Neural progenitor cell (in vitro differentiated cells): ENCODE measurements at regions not wholly inside any gene's neighbourhood (a gene's known extent, or its start where the extent isn't known, plus 50 kb on each side); places are given as distances from the start of the nearest gene placed in this dataset.

Source experiments
- DNase-seq: peaks from one replicate; pipeline ENCODE4 v3.0.0-alpha.2; 2016; ENCODE audit warnings: low spot score
- H2AFZ ChIP-seq: fragments of 200-600 bp; sonication (generic); replicated peaks from 2 replicates; pipeline ENCODE4 v1.6.1; 2016; ENCODE audit warnings: antibody characterized with exemption
- H3F3A ChIP-seq: fragments of 200-600 bp; sonication (generic); 2 replicates; pipeline ENCODE4 v1.6.1; 2016; ENCODE audit warnings: antibody characterized with exemption, low read depth
- H3K27ac ChIP-seq: fragments of 200-600 bp; sonication (generic); 2 replicates; pipeline ENCODE4 v1.5.1; 2016; ENCODE audit warnings: mild to moderate bottlenecking
- H3K27me3 ChIP-seq: fragments of 200-600 bp; sonication (generic); 2 replicates; pipeline ENCODE4 v1.6.1; 2016; ENCODE audit warnings: mild to moderate bottlenecking, moderate library complexity
- H3K36me3 ChIP-seq: fragments of 200-600 bp; sonication (generic); 2 replicates; pipeline ENCODE4 v1.5.1; 2016
- H3K4me1 ChIP-seq: fragments of 200-600 bp; sonication (generic); 2 replicates; pipeline ENCODE4 v1.6.1; 2016; ENCODE audit warnings: mixed run types
- H3K4me2 ChIP-seq: fragments of 200-600 bp; sonication (generic); 2 replicates; pipeline ENCODE4 v1.6.1; 2016
- H3K4me3 ChIP-seq: fragments of 200-600 bp; sonication (generic); 2 replicates; pipeline ENCODE4 v1.5.1; 2016
- H3K79me2 ChIP-seq: fragments of 200-600 bp; sonication (generic); 2 replicates; pipeline ENCODE4 v1.6.1; 2016; ENCODE audit warnings: low read depth
- H3K9ac ChIP-seq: fragments of 200-600 bp; sonication (generic); 2 replicates; pipeline ENCODE4 v1.6.1; 2016
- H3K9me3 ChIP-seq: fragments of 200-600 bp; sonication (generic); 2 replicates; pipeline ENCODE4 v1.5.1; 2016; ENCODE audit warnings: low read depth
- H4K20me1 ChIP-seq: fragments of 200-600 bp; sonication (generic); 2 replicates; pipeline ENCODE4 v1.6.1; 2016; ENCODE audit warnings: low read depth
- H3K27ac Mint-ChIP-seq: 3 replicates; pipeline ENCODE4 v1.8.0; 2021; ENCODE audit warnings: mixed read lengths
- H3K27me3 Mint-ChIP-seq: 2 replicates; pipeline ENCODE4 v1.8.0; 2022; ENCODE audit warnings: low read depth, mild to moderate bottlenecking, inconsistent platforms, moderate library complexity, mixed read lengths; ENCODE audit not compliant: insufficient read depth
- H3K36me3 Mint-ChIP-seq: 3 replicates; pipeline ENCODE4 v1.8.0; 2021; ENCODE audit warnings: mixed read lengths
- H3K4me1 Mint-ChIP-seq: 3 replicates; pipeline ENCODE4 v1.8.0; 2021; ENCODE audit warnings: mixed read lengths
- H3K4me3 Mint-ChIP-seq: 3 replicates; pipeline ENCODE4 v1.8.0; 2021; ENCODE audit warnings: mild to moderate bottlenecking, moderate library complexity, mixed read lengths
- H3K9me3 Mint-ChIP-seq: 3 replicates; pipeline ENCODE4 v1.8.0; 2020; ENCODE audit warnings: mixed read lengths
- EZH2 ChIP-seq: fragments of 200-600 bp; sonication (generic); IDR thresholded peaks from 2 replicates; pipeline ENCODE4 v1.6.1; 2017; ENCODE audit warnings: antibody characterized with exemption, mild to moderate bottlenecking, moderate library complexity
- EZH2phosphoT487 ChIP-seq: fragments of 200-600 bp; sonication (generic); IDR thresholded peaks from 2 replicates; pipeline ENCODE4 v1.6.1; 2017; ENCODE audit warnings: antibody characterized with exemption
- TF ChIP-seq, protein P1 (sequence below): fragments of 200-600 bp; sonication (generic); IDR thresholded peaks from 2 replicates; pipeline ENCODE4 v1.5.1; 2017; ENCODE audit warnings: antibody characterized with exemption, mild to moderate bottlenecking

DNA sequence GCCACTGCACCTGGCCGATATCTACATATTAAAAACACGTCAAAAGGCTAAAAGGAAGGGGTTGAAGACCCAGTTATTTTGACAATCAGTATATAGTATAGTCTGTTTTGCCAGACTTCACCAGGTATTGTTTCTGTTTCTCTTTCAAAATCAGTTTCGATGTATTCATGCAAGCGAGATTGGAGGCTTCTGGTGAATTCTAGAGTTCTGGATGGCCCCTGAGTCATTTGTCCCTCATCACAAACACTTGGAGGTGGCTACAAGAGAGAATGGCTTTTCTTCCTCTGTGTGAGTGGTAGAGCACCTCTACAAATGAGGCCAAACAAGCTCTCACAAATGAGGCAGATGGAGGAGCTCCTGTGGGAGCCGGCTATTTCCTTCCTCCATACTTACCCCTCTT, 68.6 kb upstream of the ADGRG2 start:
- H3K4me1 Mint-ChIP-seq, result peaks cover 15% of the 10 kb centered on the region
- Histone ChIP-seq H3K4me2 (no peak overlapping the region), H3K9me3 (no peaks in the 10 kb centered on the region), H3F3A (no peaks in the 10 kb centered on the region), H3K9ac (no peak overlapping the region), H2AFZ (no peak overlapping the region), H3K79me2 (no peaks in the 10 kb centered on the region), H3K27me3 (no peaks in the 10 kb centered on the region), H3K27ac (no peak overlapping the region), H3K4me1 (peaks cover 9% of the 10 kb centered on the region), H3K4me3 (no peak overlapping the region), H3K36me3 (no peaks in the 10 kb centered on the region), H4K20me1 (no peaks in the 10 kb centered on the region)
- peaks cover 4% of the 10 kb centered on the region for H3K27me3 Mint-ChIP-seq
- TF ChIP-seq EZH2phosphoT487 (no peak), EZH2 (no peak)
- TF ChIP-seq, protein P1, sequence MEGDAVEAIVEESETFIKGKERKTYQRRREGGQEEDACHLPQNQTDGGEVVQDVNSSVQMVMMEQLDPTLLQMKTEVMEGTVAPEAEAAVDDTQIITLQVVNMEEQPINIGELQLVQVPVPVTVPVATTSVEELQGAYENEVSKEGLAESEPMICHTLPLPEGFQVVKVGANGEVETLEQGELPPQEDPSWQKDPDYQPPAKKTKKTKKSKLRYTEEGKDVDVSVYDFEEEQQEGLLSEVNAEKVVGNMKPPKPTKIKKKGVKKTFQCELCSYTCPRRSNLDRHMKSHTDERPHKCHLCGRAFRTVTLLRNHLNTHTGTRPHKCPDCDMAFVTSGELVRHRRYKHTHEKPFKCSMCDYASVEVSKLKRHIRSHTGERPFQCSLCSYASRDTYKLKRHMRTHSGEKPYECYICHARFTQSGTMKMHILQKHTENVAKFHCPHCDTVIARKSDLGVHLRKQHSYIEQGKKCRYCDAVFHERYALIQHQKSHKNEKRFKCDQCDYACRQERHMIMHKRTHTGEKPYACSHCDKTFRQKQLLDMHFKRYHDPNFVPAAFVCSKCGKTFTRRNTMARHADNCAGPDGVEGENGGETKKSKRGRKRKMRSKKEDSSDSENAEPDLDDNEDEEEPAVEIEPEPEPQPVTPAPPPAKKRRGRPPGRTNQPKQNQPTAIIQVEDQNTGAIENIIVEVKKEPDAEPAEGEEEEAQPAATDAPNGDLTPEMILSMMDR, result no peak
- DNase-seq, result no peak
- no peak overlapping the region for H3K4me3 Mint-ChIP-seq
- H3K27ac Mint-ChIP-seq, result no peak overlapping the region
- H3K36me3 Mint-ChIP-seq, result no peaks in the 10 kb centered on the region
- H3K9me3 Mint-ChIP-seq, result peaks cover 12% of the 10 kb centered on the region

DNA sequence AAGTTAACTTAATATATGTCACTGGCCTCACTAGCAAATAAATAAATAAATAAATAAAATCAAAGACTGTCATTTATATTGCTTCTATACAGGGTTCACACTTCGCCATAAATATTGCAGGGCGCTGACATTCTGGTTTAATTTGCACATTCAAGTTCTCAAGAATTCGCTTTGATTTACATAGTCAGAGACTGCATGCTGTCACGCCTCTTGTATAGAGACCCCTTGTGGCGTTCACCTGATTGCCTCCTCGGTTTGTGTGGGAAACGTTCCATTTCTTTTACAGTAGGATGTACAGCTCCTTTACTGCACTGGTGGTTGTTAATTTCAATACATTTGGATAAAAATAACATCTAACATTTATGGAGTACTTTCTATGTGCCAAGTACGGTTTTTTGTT, 71.3 kb upstream of the ADGRG2 start:
- Histone ChIP-seq H3K36me3 (no peaks in the 10 kb centered on the region), H3K9ac (no peak overlapping the region), H3K4me3 (no peak overlapping the region), H3K79me2 (no peaks in the 10 kb centered on the region), H3K27me3 (no peaks in the 10 kb centered on the region), H2AFZ (no peak overlapping the region), H3K4me2 (no peak overlapping the region), H4K20me1 (no peaks in the 10 kb centered on the region), H3K27ac (no peak overlapping the region), H3F3A (no peaks in the 10 kb centered on the region), H3K4me1 (peaks cover 4% of the 10 kb centered on the region), H3K9me3 (no peaks in the 10 kb centered on the region)
- DNase-seq, result no peak
- Mint-ChIP-seq H3K4me1 (peaks cover 12% of the 10 kb centered on the region), H3K4me3 (no peak overlapping the region), H3K27me3 (peaks cover 2% of the 10 kb centered on the region), H3K9me3 (peaks cover 14% of the 10 kb centered on the region), H3K36me3 (no peaks in the 10 kb centered on the region), H3K27ac (no peak overlapping the region)
- TF ChIP-seq, protein P1, result peak; percentile 11
- TF ChIP-seq EZH2, result no peak

DNA sequence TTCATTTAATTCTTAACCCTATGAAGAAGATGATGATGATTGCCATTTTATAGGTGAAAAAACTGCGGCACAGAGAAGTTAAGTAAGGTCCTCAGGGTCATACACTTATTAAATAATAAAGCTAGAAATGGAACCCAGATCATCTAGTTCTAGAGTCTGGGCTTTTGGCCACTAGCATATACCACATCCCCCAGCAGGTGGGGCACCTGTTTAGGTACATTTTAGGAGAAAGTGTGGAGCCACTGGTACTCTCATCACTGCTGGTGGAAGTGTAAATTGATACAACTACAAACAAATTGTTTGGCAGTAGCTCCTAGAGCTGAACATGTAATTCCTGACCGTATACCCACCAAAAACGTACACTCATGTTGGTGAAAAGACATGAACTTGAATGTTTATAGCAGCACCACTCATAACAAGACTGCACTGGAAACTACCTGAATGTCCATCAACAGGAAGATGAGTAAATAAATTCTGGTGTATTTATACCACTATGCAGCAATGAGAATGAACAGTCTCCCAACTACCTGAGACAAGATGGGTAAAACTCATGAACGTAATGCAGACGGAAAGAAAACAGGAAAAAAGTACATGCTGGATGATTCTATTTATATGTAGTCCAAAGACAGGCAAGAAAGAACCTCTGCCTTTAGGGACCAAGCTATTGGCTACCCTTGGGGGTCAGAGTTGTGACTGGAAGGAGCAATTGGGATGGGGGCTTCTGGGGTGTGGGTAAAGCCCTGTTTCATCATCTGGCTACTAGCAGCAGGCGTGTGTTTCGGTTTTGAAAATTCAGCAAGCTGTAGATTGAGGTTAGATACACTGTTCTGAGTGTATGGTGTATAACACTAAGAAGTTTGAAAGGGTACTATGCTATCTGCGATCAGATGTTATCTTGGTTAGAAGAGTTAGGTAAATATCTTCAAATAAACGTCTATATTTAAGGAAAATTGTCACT, 72.3 kb upstream of the ADGRG2 start:
- Histone ChIP-seq H3K36me3 (no peaks in the 10 kb centered on the region), H3K9ac (no peak overlapping the region)

More for the DNA sequence above, 72.3 kb upstream of the ADGRG2 start:
- Histone ChIP-seq H4K20me1 (no peaks in the 10 kb centered on the region), H3K4me2 (no peak overlapping the region), H3K27ac (no peak overlapping the region), H3K79me2 (no peaks in the 10 kb centered on the region), H3F3A (no peaks in the 10 kb centered on the region), H3K4me3 (no peak overlapping the region), H3K27me3 (no peaks in the 10 kb centered on the region), H3K9me3 (no peaks in the 10 kb centered on the region), H3K4me1 (no peaks in the 10 kb centered on the region), H2AFZ (no peak overlapping the region)
- no peaks in the 10 kb centered on the region for H3K36me3 Mint-ChIP-seq
- TF ChIP-seq, protein P1, result no peak
- TF ChIP-seq EZH2phosphoT487 (no peak), EZH2 (no peak)
- H3K4me3 Mint-ChIP-seq, result no peak overlapping the region
- DNase-seq, result no peak
- peaks cover 14% of the 10 kb centered on the region for H3K9me3 Mint-ChIP-seq
- peaks cover 10% of the 10 kb centered on the region for H3K4me1 Mint-ChIP-seq
- H3K27me3 Mint-ChIP-seq, result peaks cover 2% of the 10 kb centered on the region
- no peak overlapping the region for H3K27ac Mint-ChIP-seq
